HepG2 (cell line): ENCODE measurements at regions not wholly inside any gene's neighbourhood (a gene's known extent, or its start where the extent isn't known, plus 50 kb on each side); places are given as distances from the start of the nearest gene placed in this dataset.

ENCODE experiments used
- ATAC-seq: fragments of 200-7000 bp; cut with Tn5 transposase; 3 replicates; pipeline ENCODE4 v1.9.1; 2020; ENCODE audit warnings: mild to moderate bottlenecking, moderate library complexity
- BruUV-seq: library from RNA; stranded (reverse); fragments of 400-500 nt; replicated peaks from 2 replicates; lab custom pipeline; 2021; lab: Mats Ljungman, UMichigan
- CTCF ChIA-PET: fragments of 300-600 bp; formaldehyde crosslinking; extraction: SDS; loops from one replicate; lab custom pipeline; 2021; ENCODE audit warnings: low total read pairs, inconsistent platforms, low intra/inter-chr PET ratio; lab: Yijun Ruan, JAX
- POLR2A ChIA-PET: fragments of 350-600 bp; sonication (Branson Sonifier 250); formaldehyde crosslinking; loops from one replicate; lab custom pipeline; 2020; ENCODE audit warnings: antibody characterized with exemption, inconsistent platforms; lab: Yijun Ruan, JAX
- DNase-seq: peaks from one replicate; pipeline ENCODE4 v3.0.0-alpha.2; 2015; ENCODE audit warnings: low spot score
- FAIRE-seq: peaks from 3 replicates; lab custom pipeline; 2011; peaks lifted over from hg19 to GRCh38; lab: Jason Lieb, UNC
- H2AFZ ChIP-seq: one replicate; pipeline ENCODE4 v1.6.1; 2011; ENCODE audit warnings: low read length, inconsistent platforms
- H3K27ac ChIP-seq: fragments of 300-600 bp; 3 replicates; pipeline ENCODE4 v1.8.0; 2011; ENCODE audit warnings: mixed run types, mild to moderate bottlenecking, mixed read lengths, low read length, inconsistent platforms; ENCODE audit not compliant: insufficient read depth; ENCODE audit errors: extremely low read length
- H3K27me3 ChIP-seq, 2 experiments: fragments of 200-600 bp in 1 of 2; 2 replicates in 1 of 2; 3 replicates in 1 of 2; pipeline versions ENCODE4 v1.6.0 to v1.8.0; 2011; ENCODE audit warnings: low read length in 2 of 2, mild to moderate bottlenecking in 2 of 2, moderate library complexity in 2 of 2, inconsistent platforms in 1 of 2; ENCODE audit not compliant: insufficient read depth in 2 of 2, control insufficient read depth in 1 of 2
- H3K36me3 ChIP-seq, 2 experiments: fragments of 200-600 bp in 1 of 2; replicated peaks in 1 of 2; 2 replicates in 1 of 2; 3 replicates in 1 of 2; pipeline versions ENCODE4 v1.5.1 to v1.8.0; 2011; ENCODE audit warnings: low read length in 2 of 2, inconsistent platforms in 1 of 2; ENCODE audit not compliant: insufficient read depth in 2 of 2, control insufficient read depth in 1 of 2
- H3K4me1 ChIP-seq: 2 replicates; pipeline ENCODE4 v1.5.1; 2012; ENCODE audit warnings: low read length, inconsistent platforms; ENCODE audit not compliant: insufficient read depth
- H3K4me2 ChIP-seq: 2 replicates; pipeline ENCODE4 v1.6.0; 2011; ENCODE audit warnings: low read depth, low read length, inconsistent platforms
- H3K4me3 ChIP-seq, 3 experiments: fragments of 200-600 bp in 1 of 3; sonication (generic), shearing (Covaris generic) in 1 of 3; replicated peaks in 1 of 3; 2 replicates each; pipeline ENCODE4 v1.5.1; 2011 to 2016; ENCODE audit warnings: low read length in 3 of 3, inconsistent platforms in 2 of 3, low read depth in 2 of 3, mild to moderate bottlenecking in 2 of 3, control low read depth in 1 of 3, mixed read lengths in 1 of 3; ENCODE audit not compliant: insufficient read depth in 1 of 3
- H3K79me2 ChIP-seq: one replicate; pipeline ENCODE4 v1.6.1; 2011; ENCODE audit warnings: low read length, inconsistent platforms; ENCODE audit not compliant: insufficient read depth
- H3K9ac ChIP-seq: 2 replicates; pipeline ENCODE4 v1.6.0; 2011; ENCODE audit warnings: mild to moderate bottlenecking, low read depth, low read length, inconsistent platforms; ENCODE audit not compliant: insufficient read depth
- H3K9me3 ChIP-seq: 2 replicates; pipeline ENCODE4 v1.5.1; 2012; ENCODE audit warnings: mild to moderate bottlenecking, low read length
- H4K20me1 ChIP-seq: 2 replicates; pipeline ENCODE4 v1.6.0; 2011; ENCODE audit warnings: inconsistent platforms, mild to moderate bottlenecking, low read length, moderate library complexity; ENCODE audit not compliant: insufficient read depth
- REST ChIP-seq, 2 experiments: IDR thresholded peaks; 2 replicates each; pipeline ENCODE4 v1.6.1; 2011 to 2012; ENCODE audit warnings: low read length in 2 of 2, borderline replicate concordance in 1 of 2, low read depth in 1 of 2, mild to moderate bottlenecking in 1 of 2, moderate library complexity in 1 of 2
- ZNF616 ChIP-seq: sonication (generic); formaldehyde crosslinking; IDR thresholded peaks from 2 replicates; pipeline ENCODE4 v1.5.0; 2020; ENCODE audit warnings: low read depth, mild to moderate bottlenecking, missing genetic modification reagents
- WGBS: methylation state at CpG from one replicate; pipeline ENCODE4 v1.1.6; 2017; ENCODE audit warnings: low lambda C conversion rate; 5-methylcytosine and 5-hydroxymethylcytosine counted together
- in situ Hi-C: cut with HindIII; loops from 2 replicates; pipeline ENCODE4 v1.10.0; 2017; ENCODE audit warnings: low pct_unique_long_range_greater_than_20kb; ENCODE audit not compliant: extremely low pct_ligation_motif_present
- intact Hi-C: fragments of 100-400 bp; cut with micrococcal nuclease; formaldehyde crosslinking; loops from one replicate; pipeline ENCODE4 v1.10.0; 2022; ENCODE audit not compliant: unreplicated experiment

GRCh38 chr2:52955079-52955478 is 812.5 kb upstream of the CHAC2 start:
- POLR2A ChIA-PET = no interaction called here

More at GRCh38 chr2:52955079-52955478, 812.5 kb upstream of the CHAC2 start:
- no peaks in the 10 kb centered on the region for H3K27me3 ChIP-seq
- H3K27ac ChIP-seq = no peak overlapping the region
- H3K9ac ChIP-seq = no peak overlapping the region
- DNase-seq (no peak), ATAC-seq (no peak), FAIRE-seq (no peak)
- H4K20me1 ChIP-seq = no peaks in the 10 kb centered on the region
- H3K36me3 ChIP-seq = no peaks in the 10 kb centered on the region
- TF ChIP-seq ZNF616 (CRISPR knock-in tag) (no peak), REST (IDR thresholded peaks at IDR 0.05; ENCODE audit: borderline replicate concordance in 1 of 2, low read depth in 1 of 2, low read length in 2 of 2) (peak; percentile 3 to 83; a peak in 3 of 4 replicates)
- no peak overlapping the region for H2AFZ ChIP-seq
- peaks cover 27% of the 10 kb centered on the region for H3K9me3 ChIP-seq
- H3K4me1 ChIP-seq = no peaks in the 10 kb centered on the region
- no peak overlapping the region for H3K4me3 ChIP-seq
- H3K79me2 ChIP-seq = no peaks in the 10 kb centered on the region
- WGBS = 6% methylated on average over 5 of the region's 5 CpGs
- H3K4me2 ChIP-seq = no peak overlapping the region
- in situ Hi-C loops = no loop called here
- no TSS peak for BruUV-seq
- CTCF ChIA-PET = no interaction called here
- intact Hi-C loops = no loop called here
